OCI-LY3 (cell line): ENCODE measurements at regions not wholly inside any gene's neighbourhood (a gene's known extent, or its start where the extent isn't known, plus 50 kb on each side); places are given as distances from the start of the nearest gene placed in this dataset.

ENCODE experiments used
- EZH2phosphoT487 ChIP-seq: fragments of 200-600 bp; shearing (Covaris generic); IDR thresholded peaks from 2 replicates; pipeline ENCODE4 v1.6.1; 2018; ENCODE audit warnings: antibody characterized with exemption, mixed run types, low read depth
- TF ChIP-seq, protein P1 (sequence below): fragments of 200-600, 300-600 bp; sonication (generic); IDR thresholded peaks from 2 replicates; pipeline ENCODE4 v1.5.1; 2014; ENCODE audit warnings: antibody characterized with exemption, low read length, low read depth

- TF ChIP-seq, protein P1, sequence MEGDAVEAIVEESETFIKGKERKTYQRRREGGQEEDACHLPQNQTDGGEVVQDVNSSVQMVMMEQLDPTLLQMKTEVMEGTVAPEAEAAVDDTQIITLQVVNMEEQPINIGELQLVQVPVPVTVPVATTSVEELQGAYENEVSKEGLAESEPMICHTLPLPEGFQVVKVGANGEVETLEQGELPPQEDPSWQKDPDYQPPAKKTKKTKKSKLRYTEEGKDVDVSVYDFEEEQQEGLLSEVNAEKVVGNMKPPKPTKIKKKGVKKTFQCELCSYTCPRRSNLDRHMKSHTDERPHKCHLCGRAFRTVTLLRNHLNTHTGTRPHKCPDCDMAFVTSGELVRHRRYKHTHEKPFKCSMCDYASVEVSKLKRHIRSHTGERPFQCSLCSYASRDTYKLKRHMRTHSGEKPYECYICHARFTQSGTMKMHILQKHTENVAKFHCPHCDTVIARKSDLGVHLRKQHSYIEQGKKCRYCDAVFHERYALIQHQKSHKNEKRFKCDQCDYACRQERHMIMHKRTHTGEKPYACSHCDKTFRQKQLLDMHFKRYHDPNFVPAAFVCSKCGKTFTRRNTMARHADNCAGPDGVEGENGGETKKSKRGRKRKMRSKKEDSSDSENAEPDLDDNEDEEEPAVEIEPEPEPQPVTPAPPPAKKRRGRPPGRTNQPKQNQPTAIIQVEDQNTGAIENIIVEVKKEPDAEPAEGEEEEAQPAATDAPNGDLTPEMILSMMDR: no peak
- no peak for TF ChIP-seq EZH2phosphoT487
These were observed 107.5 kb upstream of the MAGEC2 start for GRCh38 chrX:142312591-142312990.
